MM.1S (cell line): ENCODE measurements at regions not wholly inside any gene's neighbourhood (a gene's known extent, or its start where the extent isn't known, plus 50 kb on each side); places are given as distances from the start of the nearest gene placed in this dataset.

Experiments used
- CTCF ChIP-seq: fragments of 300-600 bp; sonication (generic); IDR thresholded peaks from 2 replicates; pipeline ENCODE4 v1.5.1; 2016; ENCODE audit warnings: antibody characterized with exemption, low read length, mixed read lengths
- EZH2 ChIP-seq: fragments of 300-600 bp; sonication (generic); optimal IDR thresholded peaks from 2 replicates; pipeline ENCODE3; 2017; ENCODE audit warnings: low read depth, mild to moderate bottlenecking, antibody characterized with exemption, low read length, mixed read lengths
- EZH2phosphoT487 ChIP-seq: fragments of 300-600 bp; sonication (generic); IDR thresholded peaks from 2 replicates; pipeline ENCODE4 v1.6.1; 2018; ENCODE audit warnings: antibody characterized with exemption, low read length

- TF ChIP-seq EZH2 (no peak), CTCF (no peak), EZH2phosphoT487 (no peak)
Observed at GRCh38 chr22:44586351-44586990, 88.4 kb upstream of the RTL6 start.
